ENCODE measurements at regions not wholly inside any gene's neighbourhood (a gene's known extent, or its start where the extent isn't known, plus 50 kb on each side); places are given as distances from the start of the nearest gene placed in this dataset.
A peak's percentile ranks its signal among the peaks of the same experiment; 100 is the strongest.

- DNase-seq (ENCODE audit: low spot score): no peak
- no peaks in the 10 kb centered on the region for H3K9me3 ChIP-seq
- no peak overlapping the region for H3K27ac ChIP-seq
- no peak for TF ChIP-seq CTCF (IDR thresholded peaks at IDR 0.05)
- H3K4me1 ChIP-seq: no peaks in the 10 kb centered on the region
- H3K27me3 ChIP-seq: no peaks in the 10 kb centered on the region
- no peaks in the 10 kb centered on the region for H3K36me3 ChIP-seq
- H3K4me3 ChIP-seq: no peak overlapping the region
These were observed 284.5 kb downstream of the MAF start for GRCh38 chr16:79316004-79316458.

- no peak for TF ChIP-seq CTCF (IDR thresholded peaks at IDR 0.05)
- H3K27me3 ChIP-seq: no peaks in the 10 kb centered on the region
- H3K36me3 ChIP-seq: no peaks in the 10 kb centered on the region
- H3K4me1 ChIP-seq: no peaks in the 10 kb centered on the region
- no peak overlapping the region for H3K27ac ChIP-seq
- no peak for DNase-seq (ENCODE audit: low spot score)
- no peak overlapping the region for H3K4me3 ChIP-seq
- H3K9me3 ChIP-seq: no peaks in the 10 kb centered on the region
These were observed 288.0 kb downstream of the MAF start for GRCh38 chr16:79312502-79312901.

GRCh38 chr16:79310710-79311109 lies 289.8 kb downstream of the MAF start:
- H3K36me3 ChIP-seq: no peaks in the 10 kb centered on the region
- DNase-seq (ENCODE audit: low spot score): no peak
- no peak for TF ChIP-seq CTCF (IDR thresholded peaks at IDR 0.05)

DNA sequence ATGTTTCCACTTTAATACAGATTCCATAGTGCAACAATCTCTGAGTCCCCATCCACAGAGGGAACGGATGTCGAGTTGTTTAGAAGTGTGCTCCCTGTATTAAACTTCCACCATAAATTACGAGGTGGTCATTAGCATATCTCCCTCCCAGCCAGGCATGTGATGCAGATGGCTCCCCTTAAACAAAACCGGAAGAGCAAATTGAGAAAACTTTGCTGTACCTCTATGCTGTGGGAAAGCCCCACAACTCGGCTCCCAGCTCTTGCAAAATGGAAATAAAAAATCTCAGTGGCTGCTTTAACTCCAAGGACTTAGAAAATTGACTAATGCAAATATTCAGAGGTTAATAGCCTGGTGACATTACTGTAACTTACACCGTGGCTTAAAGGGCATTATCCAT lies 290.9 kb downstream of the MAF start:
- Histone ChIP-seq H3K27me3 (no peaks in the 10 kb centered on the region), H3K4me1 (no peaks in the 10 kb centered on the region), H3K27ac (no peak overlapping the region), H3K9me3 (no peaks in the 10 kb centered on the region), H3K36me3 (no peaks in the 10 kb centered on the region), H3K4me3 (no peak overlapping the region)
- no peak for TF ChIP-seq CTCF (IDR thresholded peaks at IDR 0.05)
- no peak for DNase-seq (ENCODE audit: low spot score)

More at GRCh38 chr16:79310710-79311109, 289.8 kb downstream of the MAF start:
- no peaks in the 10 kb centered on the region for H3K4me1 ChIP-seq
- H3K27me3 ChIP-seq: no peaks in the 10 kb centered on the region
- H3K9me3 ChIP-seq: no peaks in the 10 kb centered on the region
- H3K27ac ChIP-seq: no peak overlapping the region
- no peak overlapping the region for H3K4me3 ChIP-seq

DNA sequence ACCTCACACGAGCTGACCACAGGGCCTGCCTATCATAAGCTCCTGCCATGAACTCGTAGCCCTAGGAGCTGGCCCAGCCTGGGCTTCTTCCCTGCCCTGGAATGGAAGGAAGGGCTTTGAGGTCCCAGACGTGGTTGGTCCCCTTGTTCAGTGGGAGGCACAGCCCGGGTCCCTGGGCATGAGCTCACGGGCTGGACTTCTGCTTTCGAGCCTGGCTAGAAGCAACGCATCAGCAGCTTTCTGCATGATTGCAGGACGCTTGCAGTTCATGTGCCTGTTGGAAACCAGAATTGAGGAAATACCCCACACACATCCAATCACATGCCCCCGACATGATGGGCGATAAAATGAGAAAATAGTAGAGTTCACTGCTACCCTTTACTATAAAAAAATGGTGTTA lies 293.3 kb downstream of the MAF start:
- Histone ChIP-seq H3K4me1 (no peaks in the 10 kb centered on the region), H3K36me3 (no peaks in the 10 kb centered on the region), H3K27ac (no peak overlapping the region), H3K27me3 (no peaks in the 10 kb centered on the region), H3K4me3 (no peak overlapping the region), H3K9me3 (no peaks in the 10 kb centered on the region)
- peak; percentile 64 for DNase-seq (ENCODE audit: low spot score)
- TF ChIP-seq CTCF (IDR thresholded peaks at IDR 0.05): no peak

- Histone ChIP-seq H3K4me1 (no peaks in the 10 kb centered on the region), H3K9me3 (no peaks in the 10 kb centered on the region), H3K27ac (no peak overlapping the region), H3K4me3 (no peak overlapping the region), H3K36me3 (no peaks in the 10 kb centered on the region), H3K27me3 (no peaks in the 10 kb centered on the region)
- DNase-seq (ENCODE audit: low spot score): no peak
- no peak for TF ChIP-seq CTCF (IDR thresholded peaks at IDR 0.05)
These were observed 295.5 kb downstream of the MAF start for GRCh38 chr16:79305074-79305473.
